Sigmoid colon (tissue), 6 donors: ENCODE measurements at regions not wholly inside any gene's neighbourhood (a gene's known extent, or its start where the extent isn't known, plus 50 kb on each side); places are given as distances from the start of the nearest gene placed in this dataset.

Source experiments
- DNase-seq: peaks from one replicate; pipeline ENCODE4 v3.0.0-alpha.2; 2019
- H3K27ac ChIP-seq, 4 donors: fragments of 200-600 bp; sonication (generic); one replicate each; pipeline ENCODE4 v1.5.1; 2016 to 2019; ENCODE audit warnings: mild to moderate bottlenecking in 1 of 4
- H3K27me3 ChIP-seq, 3 donors: fragments of 200-600 bp; sonication (generic); one replicate each; pipeline ENCODE4 v1.5.1; 2019; ENCODE audit warnings: mild to moderate bottlenecking in 1 of 3
- H3K36me3 ChIP-seq, 4 donors: fragments of 200-600 bp; sonication (generic); one replicate each; pipeline ENCODE4 v1.5.1; 2016 to 2019
- H3K4me1 ChIP-seq, 4 donors: fragments of 200-600 bp; sonication (generic); one replicate each; pipeline ENCODE4 v1.5.1; 2017 to 2019
- H3K4me3 ChIP-seq, 4 donors: fragments of 200-600 bp; sonication (generic); one replicate each; pipeline ENCODE4 v1.5.1; 2017 to 2019; ENCODE audit warnings: mild to moderate bottlenecking in 2 of 4, moderate library complexity in 1 of 4
- H3K9me3 ChIP-seq, 4 donors: fragments of 200-600 bp in 3 of 4; sonication (generic) in 3 of 4; one replicate each; pipeline versions ENCODE4 v1.5.1 to v1.6.1; 2013 to 2019
- CTCF ChIP-seq, 4 experiments: fragments of 450-650 bp in 3 of 4; fragments of 200-600 bp in 1 of 4; IDR thresholded peaks; one replicate each; pipeline ENCODE4 v1.5.1; 2016 to 2019; ENCODE audit warnings: antibody characterized with exemption in 4 of 4, mild to moderate bottlenecking in 3 of 4, moderate library complexity in 2 of 4
- EP300 ChIP-seq, 4 donors: sonication (generic); formaldehyde crosslinking; IDR thresholded peaks; one replicate each; pipeline ENCODE4 v1.6.1; 2017; ENCODE audit warnings: antibody characterized with exemption in 4 of 4
- POLR2A ChIP-seq, 2 donors: fragments of 450-650 bp; IDR thresholded peaks; one replicate each; pipeline ENCODE4 v1.6.1; 2016; ENCODE audit warnings: antibody characterized with exemption in 2 of 2, mild to moderate bottlenecking in 2 of 2, moderate library complexity in 2 of 2
- POLR2AphosphoS5 ChIP-seq, 4 donors: sonication (generic); formaldehyde crosslinking; IDR thresholded peaks; one replicate each; pipeline ENCODE4 v1.6.1; 2017; ENCODE audit warnings: antibody characterized with exemption in 4 of 4
- WGBS, 2 donors: extraction: QIAGEN DNeasy Blood & Tissue Kit; methylation state at CpG; one replicate each; pipeline ENCODE4 v1.1.7; 2013; 5-methylcytosine and 5-hydroxymethylcytosine counted together
- intact Hi-C: fragments of 100-400 bp; cut with DNase I; formaldehyde crosslinking; loops from one replicate; pipeline ENCODE4 v1.15.1; 2023
- donor health status: healthy with polysubstance abuse.
- donor health status: healthy.

GRCh38 chr6:15775076-15775634 is 112.3 kb upstream of the DTNBP1 start:
- no peaks in the 10 kb centered on the region for H3K36me3 ChIP-seq
- TF ChIP-seq POLR2AphosphoS5 (IDR thresholded peaks at IDR 0.05) = no peak
- no peak for TF ChIP-seq CTCF (IDR thresholded peaks at IDR 0.05)
- no peak for TF ChIP-seq POLR2A (IDR thresholded peaks at IDR 0.05)
- no peak for TF ChIP-seq EP300 (IDR thresholded peaks at IDR 0.05)
- no peaks in the 10 kb centered on the region for H3K27me3 ChIP-seq
- no peak overlapping the region for H3K27ac ChIP-seq
- intact Hi-C loops = no loop called here
- 99% methylated on average over 2 of the region's 2 CpGs for WGBS, 2 donors
- DNase-seq = no peak
- H3K4me1 ChIP-seq = no peaks in the 10 kb centered on the region
- H3K9me3 ChIP-seq = no peaks in the 10 kb centered on the region
- H3K4me3 ChIP-seq = no peak overlapping the region

GRCh38 chr6:15773806-15774410 is 111.1 kb upstream of the DTNBP1 start:
- no peaks in the 10 kb centered on the region for H3K9me3 ChIP-seq
- no peaks in the 10 kb centered on the region for H3K4me1 ChIP-seq
- TF ChIP-seq POLR2AphosphoS5 (IDR thresholded peaks at IDR 0.05) = no peak
- TF ChIP-seq EP300 (IDR thresholded peaks at IDR 0.05) = no peak
- no peak for TF ChIP-seq CTCF (IDR thresholded peaks at IDR 0.05)
- 90% methylated on average over 3 of the region's 3 CpGs for WGBS, 2 donors
- no peaks in the 10 kb centered on the region for H3K27me3 ChIP-seq
- no peak for DNase-seq
- intact Hi-C loops = no loop called here
- H3K36me3 ChIP-seq = no peaks in the 10 kb centered on the region
- no peak overlapping the region for H3K4me3 ChIP-seq
- H3K27ac ChIP-seq = no peak overlapping the region

- intact Hi-C loops = no loop called here
- DNase-seq = no peak
- H3K4me1 ChIP-seq = no peaks in the 10 kb centered on the region
- no peaks in the 10 kb centered on the region for H3K27me3 ChIP-seq
- TF ChIP-seq POLR2AphosphoS5 (IDR thresholded peaks at IDR 0.05) = no peak
- no peak for TF ChIP-seq POLR2A (IDR thresholded peaks at IDR 0.05)
- no peak for TF ChIP-seq EP300 (IDR thresholded peaks at IDR 0.05)
- TF ChIP-seq CTCF (IDR thresholded peaks at IDR 0.05) = no peak
- no peak overlapping the region for H3K27ac ChIP-seq
- no peaks in the 10 kb centered on the region for H3K9me3 ChIP-seq
- 88 to 89% methylated on average over 4 of the region's 4 CpGs for WGBS, 2 donors
- no peaks in the 10 kb centered on the region for H3K36me3 ChIP-seq
- H3K4me3 ChIP-seq = no peak overlapping the region
Observed at GRCh38 chr6:15770347-15771143, 107.7 kb upstream of the DTNBP1 start.

GRCh38 chr6:15769511-15770018 is 106.7 kb upstream of the DTNBP1 start:
- no peak for DNase-seq
- Histone ChIP-seq H3K27ac (no peak overlapping the region), H3K4me3 (no peak overlapping the region), H3K27me3 (no peaks in the 10 kb centered on the region), H3K9me3 (no peaks in the 10 kb centered on the region), H3K36me3 (no peaks in the 10 kb centered on the region), H3K4me1 (peaks cover 0 to under 1% (median 0%) of the 10 kb centered on the region in 4 donors)
- WGBS, 2 donors = 84 to 88% methylated on average over 5 of the region's 5 CpGs
- intact Hi-C loops = no loop called here
- no peak for TF ChIP-seq POLR2A (IDR thresholded peaks at IDR 0.05)
- no peak for TF ChIP-seq EP300 (IDR thresholded peaks at IDR 0.05)
- TF ChIP-seq POLR2AphosphoS5 (IDR thresholded peaks at IDR 0.05) = no peak
- no peak for TF ChIP-seq CTCF (IDR thresholded peaks at IDR 0.05)
